ENCODE measurements at regions not wholly inside any gene's neighbourhood (a gene's known extent, or its start where the extent isn't known, plus 50 kb on each side); places are given as distances from the start of the nearest gene placed in this dataset.

GRCh38 chr18:61637319-61637718 is 255.5 kb downstream of the RNF152 start:
- TF ChIP-seq POLR2A (IDR thresholded peaks at IDR 0.05; ENCODE audit: low read depth, low read length) (no peak), POLR2AphosphoS5 (IDR thresholded peaks at IDR 0.05; ENCODE audit: low read depth, low read length) (no peak), TAF1 (IDR thresholded peaks at IDR 0.05; ENCODE audit: low read depth, low read length) (no peak)
